ENCODE measurements at regions not wholly inside any gene's neighbourhood (a gene's known extent, or its start where the extent isn't known, plus 50 kb on each side); places are given as distances from the start of the nearest gene placed in this dataset.

DNA sequence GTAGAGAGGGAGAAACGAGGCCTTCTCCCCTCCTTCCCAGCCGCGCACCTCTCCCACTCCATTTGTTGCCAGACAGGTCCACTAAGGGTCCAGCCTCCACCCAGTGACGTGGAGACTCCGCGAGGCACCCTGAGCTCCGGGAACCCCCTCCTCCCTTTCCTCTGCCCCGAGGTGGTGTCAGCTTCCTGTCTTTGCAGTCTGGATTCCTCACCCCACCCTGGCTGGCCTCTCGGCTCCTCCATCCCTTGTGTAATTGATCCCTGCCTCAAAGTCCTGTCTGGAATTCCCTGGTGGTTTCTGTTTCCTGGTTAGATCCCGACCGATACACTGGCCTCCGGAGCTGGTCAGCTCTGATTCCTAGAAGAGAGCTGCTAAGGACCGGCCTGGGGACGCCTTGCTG is 105.9 kb upstream of the SCOC start:
- TF ChIP-seq GATA2 (IDR thresholded peaks at IDR 0.05; ENCODE audit: low read depth, low read length) = no peak
- TF ChIP-seq GATA3 (IDR thresholded peaks at IDR 0.05; ENCODE audit: low read depth, low read length) = no peak

All from SH-SY5Y (cell line).